GM12874 (cell line): ENCODE measurements at regions not wholly inside any gene's neighbourhood (a gene's known extent, or its start where the extent isn't known, plus 50 kb on each side); places are given as distances from the start of the nearest gene placed in this dataset.

Experiments
- CTCF ChIP-seq: IDR thresholded peaks from 2 replicates; pipeline ENCODE4 v1.5.1; 2011; ENCODE audit warnings: low read depth, mild to moderate bottlenecking, control low read depth, low read length, moderate library complexity; ENCODE audit not compliant: insufficient read depth

DNA sequence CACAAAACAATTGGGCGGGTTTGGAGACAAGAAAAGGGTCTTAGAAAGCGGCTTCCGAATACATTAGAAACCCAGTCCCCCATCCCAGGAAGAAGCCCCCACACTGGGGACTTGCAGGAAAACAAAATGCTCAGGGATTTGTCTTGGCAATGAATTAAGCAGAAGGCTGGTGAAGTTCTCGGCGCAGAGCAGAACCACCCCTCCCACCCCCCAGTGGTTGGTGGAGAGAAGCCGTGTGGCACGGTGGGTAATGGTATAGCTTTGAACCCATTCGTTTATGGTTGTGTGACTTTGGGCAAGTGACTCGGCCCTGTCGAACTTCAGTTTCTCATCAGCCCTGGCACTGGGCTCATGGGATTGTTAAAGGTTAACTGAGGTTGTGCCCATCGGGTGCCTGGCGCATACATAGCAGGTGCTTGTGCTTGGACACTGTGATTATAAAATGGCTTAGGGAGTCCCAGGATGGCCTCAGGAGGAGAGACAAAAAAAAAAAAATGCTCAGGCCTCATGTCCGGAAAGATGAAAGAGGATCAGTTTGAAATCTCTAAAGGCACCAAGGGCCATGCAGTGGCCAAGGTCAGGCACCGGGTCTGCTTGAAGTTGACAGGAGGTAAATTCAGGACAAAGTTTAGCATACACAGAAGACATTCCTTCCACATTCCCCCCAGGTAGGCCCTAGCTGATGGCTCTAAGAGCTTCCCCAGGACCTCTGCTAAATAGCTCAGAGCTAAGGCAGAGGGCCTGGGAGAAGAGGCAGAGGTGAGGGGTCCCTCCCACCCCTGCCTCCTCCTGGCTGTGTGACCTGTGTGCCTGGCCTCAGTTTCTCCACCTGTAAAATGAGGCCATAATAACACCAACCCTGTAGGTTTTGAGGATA lies 120.1 kb upstream of the PTPN1 start:
- TF ChIP-seq CTCF: no peak

DNA sequence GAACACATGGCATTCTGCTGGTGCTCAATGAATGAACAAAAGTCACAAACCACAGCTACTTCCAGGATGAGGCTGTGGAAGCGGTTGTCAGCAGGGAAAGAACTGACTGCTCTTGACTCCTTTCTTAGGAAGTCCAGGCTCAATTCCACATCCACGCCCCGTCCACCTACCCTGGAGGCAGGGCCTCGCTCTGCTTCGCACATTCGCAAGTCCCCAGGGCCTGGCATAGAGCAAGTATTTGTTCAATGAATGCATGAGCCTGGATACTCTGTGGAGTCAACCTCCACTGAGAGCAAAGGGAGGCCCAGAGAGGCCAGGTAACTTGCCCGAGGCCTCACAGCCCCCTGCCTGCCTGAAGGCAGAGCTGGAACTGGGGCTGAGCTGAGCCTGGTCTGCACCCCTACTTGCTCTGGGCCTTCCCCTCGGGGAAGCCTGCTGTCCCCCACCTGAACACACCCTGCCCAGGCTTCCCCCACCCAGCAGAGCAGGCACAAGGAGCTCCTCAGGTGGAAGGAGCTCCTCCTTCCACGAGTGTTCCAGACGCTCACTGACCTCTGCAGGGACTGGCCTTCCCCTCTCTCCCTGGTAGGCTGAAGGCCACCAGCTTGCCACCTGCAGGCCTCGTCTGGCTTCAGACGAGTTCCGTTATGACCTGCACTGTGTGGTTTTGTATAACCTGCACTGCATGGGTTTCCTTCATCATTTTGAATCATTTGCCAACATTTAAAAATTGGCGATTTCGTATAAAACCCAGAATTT lies 119.3 kb upstream of the PTPN1 start:
- no peak for TF ChIP-seq CTCF

DNA sequence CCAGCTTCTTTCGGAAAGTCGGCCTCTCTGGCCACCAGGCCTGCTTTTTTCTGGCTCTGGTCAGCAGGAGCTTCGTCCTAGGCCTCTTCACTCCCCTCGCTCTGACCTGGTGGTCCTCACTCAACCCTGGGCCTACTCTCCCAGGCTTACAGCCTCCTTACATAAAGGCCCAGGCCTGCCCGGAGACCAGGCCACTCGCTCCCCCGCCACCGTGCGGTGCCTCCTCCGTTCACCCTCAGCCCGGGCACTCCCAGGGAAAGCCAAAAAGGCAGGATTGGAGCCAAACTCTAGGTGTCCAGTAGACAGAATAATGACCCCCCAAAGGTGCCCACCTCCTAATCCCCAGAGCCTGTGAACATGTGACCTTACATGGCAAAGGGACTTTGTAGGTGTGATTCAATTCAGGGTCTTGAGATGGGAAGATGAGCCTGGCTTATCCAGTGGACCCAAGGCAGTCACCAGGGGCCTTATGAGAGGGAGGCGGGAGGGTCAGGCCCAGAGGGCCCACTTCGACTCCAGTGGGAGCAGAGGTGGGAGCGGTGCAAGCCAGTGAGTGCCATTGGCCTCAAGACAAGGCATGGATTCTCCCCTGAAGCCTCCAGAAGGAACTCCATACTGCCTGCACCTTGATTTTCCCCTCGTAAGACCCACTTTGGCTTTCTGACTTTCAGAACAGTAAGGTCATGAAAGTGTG lies 118.6 kb upstream of the PTPN1 start:
- no peak for TF ChIP-seq CTCF

DNA sequence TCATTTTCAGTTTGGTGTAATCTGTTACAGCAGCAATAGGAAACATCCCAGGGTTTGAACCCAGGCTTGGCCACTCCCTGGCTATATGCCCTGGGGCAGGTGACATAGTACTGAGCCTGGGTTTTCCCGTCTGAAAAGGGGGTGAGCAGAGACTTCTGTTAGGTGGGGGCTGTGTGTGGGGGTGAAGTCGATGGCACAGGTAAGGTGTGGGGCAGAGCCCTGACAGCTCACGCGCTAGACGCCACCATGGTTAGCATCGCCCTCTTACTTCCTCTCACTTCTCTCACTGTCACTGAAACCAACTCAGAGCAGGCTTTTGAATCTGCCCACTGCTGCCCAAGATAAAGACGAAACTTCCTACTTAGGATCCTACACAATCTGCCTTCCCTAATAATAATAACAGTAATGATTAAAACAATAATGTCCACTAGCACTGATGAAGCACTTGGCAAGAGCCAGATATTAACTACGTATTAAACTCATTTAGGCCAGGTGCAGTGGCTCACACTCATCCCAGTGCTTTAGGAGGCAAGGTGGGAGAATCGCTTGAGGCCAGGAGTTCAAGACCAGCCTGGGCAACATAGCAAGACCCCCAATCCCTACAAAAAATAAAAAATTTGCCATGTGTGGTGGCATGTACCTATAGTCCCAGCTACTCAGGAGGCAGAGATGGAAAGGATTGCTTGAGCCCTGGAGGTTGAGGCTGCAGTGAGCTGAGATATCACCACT lies 117.9 kb upstream of the PTPN1 start:
- no peak for TF ChIP-seq CTCF

DNA sequence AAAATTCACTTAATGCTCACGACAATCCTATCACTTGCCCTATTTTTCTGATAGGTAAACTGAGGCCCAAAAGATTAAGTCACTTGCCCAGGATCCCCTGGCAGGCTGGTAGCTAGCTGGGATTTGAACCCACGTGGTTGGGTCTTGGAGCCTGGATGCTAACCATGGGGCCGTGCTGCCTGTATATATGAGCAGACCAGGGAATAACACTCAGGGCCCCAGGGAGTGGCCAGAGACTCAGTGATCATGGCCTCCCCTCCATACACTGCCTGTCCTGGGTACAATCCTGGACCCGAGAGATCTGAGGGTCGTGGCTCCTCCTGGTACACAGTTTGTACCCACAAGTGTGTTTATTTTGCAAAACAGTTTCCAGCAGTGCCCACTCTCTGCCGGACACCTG lies 116.9 kb upstream of the PTPN1 start:
- TF ChIP-seq CTCF: no peak

GRCh38 chr20:50393990-50394561 lies 116.1 kb upstream of the PTPN1 start:
- no peak for TF ChIP-seq CTCF
